Upper lobe of left lung (tissue), 6 donors: ENCODE measurements at regions not wholly inside any gene's neighbourhood (a gene's known extent, or its start where the extent isn't known, plus 50 kb on each side); places are given as distances from the start of the nearest gene placed in this dataset.
A peak's percentile ranks its signal among the peaks of the same experiment; 100 is the strongest.

ENCODE experiments used
- ATAC-seq, 2 donors: fragments of 200-7000 bp; cut with Tn5 transposase; one replicate each; pipeline ENCODE4 v1.9.1; 2022; ENCODE audit warnings: mild to moderate bottlenecking in 2 of 2, moderate library complexity in 2 of 2; ENCODE audit not compliant: low FRiP score in 2 of 2
- DNase-seq, 2 donors: peaks; one replicate each; pipeline ENCODE4 v3.0.0-alpha.2; 2019 to 2020
- H3K27ac ChIP-seq, 4 donors: fragments of 200-600 bp; sonication (generic); one replicate each; pipeline ENCODE4 v1.5.1; 2016 to 2019
- H3K27me3 ChIP-seq, 4 donors: fragments of 200-600 bp; sonication (generic); one replicate each; pipeline ENCODE4 v1.5.1; 2017 to 2019
- H3K36me3 ChIP-seq, 4 donors: fragments of 200-600 bp; sonication (generic); one replicate each; pipeline ENCODE4 v1.5.1; 2016 to 2019
- H3K4me1 ChIP-seq, 4 donors: fragments of 200-600 bp; sonication (generic); one replicate each; pipeline ENCODE4 v1.5.1; 2018 to 2019
- H3K4me3 ChIP-seq, 4 donors: fragments of 200-600 bp; sonication (generic); one replicate each; pipeline ENCODE4 v1.5.1; 2017 to 2019; ENCODE audit warnings: mild to moderate bottlenecking in 2 of 4, moderate library complexity in 1 of 4
- H3K9me3 ChIP-seq, 4 donors: fragments of 200-600 bp; sonication (generic); one replicate each; pipeline ENCODE4 v1.5.1; 2018 to 2019
- EP300 ChIP-seq, 4 donors: sonication (generic); formaldehyde crosslinking; IDR thresholded peaks; one replicate each; pipeline ENCODE4 v1.5.1; 2017; ENCODE audit warnings: antibody characterized with exemption in 4 of 4, control low read depth in 2 of 4
- POLR2A ChIP-seq, 4 donors: fragments of 450-650 bp; IDR thresholded peaks; one replicate each; pipeline ENCODE4 v1.5.1; 2016 to 2017; ENCODE audit warnings: antibody characterized with exemption in 4 of 4, mild to moderate bottlenecking in 2 of 4
- POLR2AphosphoS5 ChIP-seq, 2 donors: sonication (generic); formaldehyde crosslinking; IDR thresholded peaks; one replicate each; pipeline ENCODE4 v1.5.1; 2017; ENCODE audit warnings: antibody characterized with exemption in 2 of 2
- WGBS, 2 donors: methylation state at CpG; one replicate each; pipeline ENCODE4 v1.1.5; 2017 to 2018; 5-methylcytosine and 5-hydroxymethylcytosine counted together
- TF ChIP-seq, protein P1 (sequence below), 6 experiments: fragments of 450-650 bp in 4 of 6; fragments of 200-600 bp in 2 of 6; sonication (generic) in 2 of 6; IDR thresholded peaks; one replicate each; pipeline ENCODE4 v1.5.1; 2016 to 2019; ENCODE audit warnings: antibody characterized with exemption in 6 of 6
- donor health status: DM: no; HTN: no; CAD: no; lungs with moderate emphysema.
- donor health status: DM: no; HTN: yes; CAD: no; lungs with severe emphysema.

- ATAC-seq: no peak
- H3K27me3 ChIP-seq: no peaks in the 10 kb centered on the region
- H3K4me1 ChIP-seq: no peaks in the 10 kb centered on the region
- DNase-seq: no peak
- H3K36me3 ChIP-seq: no peaks in the 10 kb centered on the region
- no peak overlapping the region for H3K27ac ChIP-seq
- H3K9me3 ChIP-seq: no peaks in the 10 kb centered on the region
- whole genome bisulfite sequencing, 2 donors: 87 to 90% methylated on average over 2 of the region's 2 CpGs
- no peak overlapping the region for H3K4me3 ChIP-seq
- TF ChIP-seq POLR2AphosphoS5 (IDR thresholded peaks at IDR 0.05) (no peak), POLR2A (IDR thresholded peaks at IDR 0.05) (no peak), EP300 (IDR thresholded peaks at IDR 0.05) (no peak)
- TF ChIP-seq, protein P1, sequence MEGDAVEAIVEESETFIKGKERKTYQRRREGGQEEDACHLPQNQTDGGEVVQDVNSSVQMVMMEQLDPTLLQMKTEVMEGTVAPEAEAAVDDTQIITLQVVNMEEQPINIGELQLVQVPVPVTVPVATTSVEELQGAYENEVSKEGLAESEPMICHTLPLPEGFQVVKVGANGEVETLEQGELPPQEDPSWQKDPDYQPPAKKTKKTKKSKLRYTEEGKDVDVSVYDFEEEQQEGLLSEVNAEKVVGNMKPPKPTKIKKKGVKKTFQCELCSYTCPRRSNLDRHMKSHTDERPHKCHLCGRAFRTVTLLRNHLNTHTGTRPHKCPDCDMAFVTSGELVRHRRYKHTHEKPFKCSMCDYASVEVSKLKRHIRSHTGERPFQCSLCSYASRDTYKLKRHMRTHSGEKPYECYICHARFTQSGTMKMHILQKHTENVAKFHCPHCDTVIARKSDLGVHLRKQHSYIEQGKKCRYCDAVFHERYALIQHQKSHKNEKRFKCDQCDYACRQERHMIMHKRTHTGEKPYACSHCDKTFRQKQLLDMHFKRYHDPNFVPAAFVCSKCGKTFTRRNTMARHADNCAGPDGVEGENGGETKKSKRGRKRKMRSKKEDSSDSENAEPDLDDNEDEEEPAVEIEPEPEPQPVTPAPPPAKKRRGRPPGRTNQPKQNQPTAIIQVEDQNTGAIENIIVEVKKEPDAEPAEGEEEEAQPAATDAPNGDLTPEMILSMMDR (IDR thresholded peaks at IDR 0.05): no peak
Observed at GRCh38 chr5:26430323-26430722, 608.1 kb downstream of the CDH9 start.

DNA sequence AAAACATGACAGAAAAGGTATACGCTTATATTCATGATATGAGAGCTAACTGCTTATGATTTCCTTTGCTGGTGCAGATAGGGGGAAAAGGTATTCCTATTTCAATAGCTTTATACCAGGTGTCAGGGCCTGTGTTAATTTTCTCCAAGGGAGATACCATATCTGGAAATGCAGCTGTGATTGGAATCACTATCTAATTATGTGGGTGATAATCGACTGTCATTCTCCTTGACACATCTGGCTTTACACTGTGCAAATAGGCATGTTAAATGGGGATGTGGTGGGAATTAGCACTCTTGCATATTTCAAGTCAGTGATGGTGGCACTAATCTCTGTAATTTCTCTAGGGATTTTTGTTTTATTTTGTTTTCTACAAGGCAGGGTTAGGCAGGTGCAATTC is 611.1 kb downstream of the CDH9 start:
- Histone ChIP-seq H3K36me3 (no peaks in the 10 kb centered on the region), H3K9me3 (peaks cover 0 to 3% (median 0%) of the 10 kb centered on the region in 4 donors), H3K4me1 (no peaks in the 10 kb centered on the region), H3K27me3 (no peaks in the 10 kb centered on the region), H3K27ac (no peak overlapping the region), H3K4me3 (no peak overlapping the region)
- DNase-seq (no peak), ATAC-seq (no peak)
- no peak for TF ChIP-seq POLR2AphosphoS5 (IDR thresholded peaks at IDR 0.05)
- TF ChIP-seq, protein P1 (IDR thresholded peaks at IDR 0.05): no peak
- 88 to 94% methylated on average over 2 of the region's 2 CpGs for WGBS, 2 donors

DNA sequence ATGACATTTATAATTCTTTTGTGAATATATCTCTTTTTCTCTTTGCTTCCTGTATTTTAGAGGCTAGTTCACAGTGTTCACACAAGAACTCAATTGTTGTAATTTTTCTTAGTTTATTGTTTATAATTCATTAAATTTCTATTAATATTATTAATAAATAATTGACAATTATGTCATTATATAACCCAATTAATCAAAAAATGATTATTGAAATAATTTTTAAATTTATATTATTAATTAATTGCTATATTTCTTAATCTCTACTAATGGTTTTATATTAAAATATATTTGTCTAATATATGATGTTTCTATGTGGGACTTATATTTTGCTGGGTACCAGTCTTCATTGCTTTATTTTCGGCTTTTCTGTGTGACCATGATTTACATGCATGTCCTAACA is 618.4 kb downstream of the CDH9 start:
- no peak for TF ChIP-seq POLR2A (IDR thresholded peaks at IDR 0.05)
- TF ChIP-seq EP300 (IDR thresholded peaks at IDR 0.05): no peak
- TF ChIP-seq POLR2AphosphoS5 (IDR thresholded peaks at IDR 0.05): no peak
- TF ChIP-seq, protein P1 (IDR thresholded peaks at IDR 0.05): no peak
- 89 to 94% methylated on average over 1 of the region's 1 CpG for WGBS, 2 donors
- H3K4me3 ChIP-seq: no peak overlapping the region
- H3K27me3 ChIP-seq: no peaks in the 10 kb centered on the region
- H3K36me3 ChIP-seq: no peaks in the 10 kb centered on the region
- H3K4me1 ChIP-seq: no peaks in the 10 kb centered on the region
- no peak for DNase-seq
- ATAC-seq: no peak
- peaks cover 0 to 3% (median 0%) of the 10 kb centered on the region in 4 donors for H3K9me3 ChIP-seq
- no peak overlapping the region for H3K27ac ChIP-seq

GRCh38 chr5:26416911-26417310 is 621.5 kb downstream of the CDH9 start:
- TF ChIP-seq EP300 (IDR thresholded peaks at IDR 0.05): no peak
- TF ChIP-seq, protein P1 (IDR thresholded peaks at IDR 0.05): no peak
- no peak for TF ChIP-seq POLR2A (IDR thresholded peaks at IDR 0.05)
- TF ChIP-seq POLR2AphosphoS5 (IDR thresholded peaks at IDR 0.05): no peak
- ATAC-seq (peak in 1 of 2 donors; percentile 15), DNase-seq (peak in 1 of 2 donors; percentile 36)
- no peak overlapping the region for H3K4me3 ChIP-seq
- H3K27me3 ChIP-seq: no peaks in the 10 kb centered on the region
- no peak overlapping the region for H3K27ac ChIP-seq
- 86 to 93% methylated on average over 1 to 5 of the region's 5 CpGs for WGBS, 2 donors
- no peaks in the 10 kb centered on the region for H3K36me3 ChIP-seq
- no peaks in the 10 kb centered on the region for H3K4me1 ChIP-seq
- no peaks in the 10 kb centered on the region for H3K9me3 ChIP-seq

GRCh38 chr5:26415987-26416779 is 622.2 kb downstream of the CDH9 start:
- Histone ChIP-seq H3K4me1 (no peaks in the 10 kb centered on the region), H3K36me3 (no peaks in the 10 kb centered on the region), H3K27me3 (no peaks in the 10 kb centered on the region), H3K4me3 (no peak overlapping the region), H3K9me3 (no peaks in the 10 kb centered on the region), H3K27ac (no peak overlapping the region)
- DNase-seq (peak in 1 of 2 donors; percentile 18), ATAC-seq (peak in 1 of 2 donors; percentile 61)
- TF ChIP-seq POLR2A (IDR thresholded peaks at IDR 0.05): no peak
- TF ChIP-seq POLR2AphosphoS5 (IDR thresholded peaks at IDR 0.05): no peak
- no peak for TF ChIP-seq EP300 (IDR thresholded peaks at IDR 0.05)
- TF ChIP-seq, protein P1 (IDR thresholded peaks at IDR 0.05): no peak
- WGBS, 2 donors: 78 to 85% methylated on average over 6 to 12 of the region's 12 CpGs
